HG03571 (cell line): ENCODE measurements at regions not wholly inside any gene's neighbourhood (a gene's known extent, or its start where the extent isn't known, plus 50 kb on each side); places are given as distances from the start of the nearest gene placed in this dataset.
"Not testable (repeated sequence)": the region's sequence is repeated elsewhere in the genome, so short reads cannot be mapped to it uniquely, and the experiment has no call there.

Source experiments
- ATAC-seq: cut with Tn5 transposase; IDR thresholded peaks from one replicate; pipeline ENCODE4 v1.9.1; 2021; ENCODE audit not compliant: unreplicated experiment

DNA sequence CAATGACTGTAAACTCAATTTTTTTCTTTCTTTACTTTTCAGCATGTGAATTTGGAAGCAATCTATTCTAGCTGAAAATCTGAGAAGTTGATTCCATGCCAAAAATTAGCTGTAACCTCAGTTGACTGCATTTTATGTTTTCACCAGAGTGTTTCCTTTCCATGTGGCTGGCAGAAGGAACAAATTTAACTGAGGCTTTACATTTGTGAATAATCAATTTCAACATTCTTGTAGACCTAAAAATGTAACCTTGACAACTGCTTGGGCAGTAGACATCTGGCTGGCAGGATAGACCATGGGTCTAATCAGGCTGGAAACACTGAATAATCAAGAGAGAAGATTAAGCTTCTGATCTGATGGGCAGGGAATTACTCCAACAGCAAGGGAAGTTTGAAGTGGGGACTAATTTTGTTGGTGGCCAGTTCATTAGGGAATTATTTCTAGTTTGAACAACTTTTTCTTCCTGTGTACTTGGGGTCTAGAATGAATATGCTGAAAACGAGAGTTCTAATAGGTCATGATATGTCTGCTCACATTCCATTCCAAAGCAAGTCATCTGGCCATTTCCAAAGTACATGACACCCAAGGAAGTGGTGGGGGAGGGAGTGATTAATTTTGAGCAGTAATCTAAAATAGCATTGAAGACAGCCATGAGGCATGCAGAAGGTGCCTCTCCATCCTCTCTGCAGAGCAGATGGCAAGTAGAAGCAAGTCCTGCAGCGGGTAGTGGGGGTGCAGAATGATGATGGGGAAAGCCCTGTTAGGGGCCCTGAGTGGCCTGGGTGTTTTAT is 68.2 kb downstream of the ATP23 start:
- ATAC-seq, result no peak

DNA sequence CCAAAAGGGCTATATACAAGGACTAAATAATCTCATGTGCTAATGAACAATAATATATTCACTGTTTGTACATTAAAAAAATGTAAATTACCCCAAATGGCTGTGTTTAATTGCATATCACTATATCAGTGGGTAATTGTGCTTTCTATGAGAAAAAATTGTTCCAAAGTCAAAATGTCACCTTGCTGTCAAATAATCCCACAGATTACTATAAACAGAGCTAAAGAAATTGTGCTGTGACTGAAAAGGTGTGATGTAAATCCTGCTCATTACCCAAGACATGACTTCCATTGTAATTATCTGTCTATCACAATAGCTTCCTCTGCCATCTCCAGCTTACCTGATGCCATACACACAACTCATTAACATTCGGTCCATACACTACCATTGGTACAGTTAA is 70.3 kb downstream of the ATP23 start:
- no peak for ATAC-seq

GRCh38 chr12:58022379-58023020 is 81.1 kb downstream of the ATP23 start:
- ATAC-seq, result not testable (repeated sequence)

GRCh38 chr12:58025431-58025830 is 84.1 kb downstream of the ATP23 start:
- no peak for ATAC-seq

GRCh38 chr12:58026426-58026825 is 85.1 kb downstream of the ATP23 start:
- no peak for ATAC-seq

DNA sequence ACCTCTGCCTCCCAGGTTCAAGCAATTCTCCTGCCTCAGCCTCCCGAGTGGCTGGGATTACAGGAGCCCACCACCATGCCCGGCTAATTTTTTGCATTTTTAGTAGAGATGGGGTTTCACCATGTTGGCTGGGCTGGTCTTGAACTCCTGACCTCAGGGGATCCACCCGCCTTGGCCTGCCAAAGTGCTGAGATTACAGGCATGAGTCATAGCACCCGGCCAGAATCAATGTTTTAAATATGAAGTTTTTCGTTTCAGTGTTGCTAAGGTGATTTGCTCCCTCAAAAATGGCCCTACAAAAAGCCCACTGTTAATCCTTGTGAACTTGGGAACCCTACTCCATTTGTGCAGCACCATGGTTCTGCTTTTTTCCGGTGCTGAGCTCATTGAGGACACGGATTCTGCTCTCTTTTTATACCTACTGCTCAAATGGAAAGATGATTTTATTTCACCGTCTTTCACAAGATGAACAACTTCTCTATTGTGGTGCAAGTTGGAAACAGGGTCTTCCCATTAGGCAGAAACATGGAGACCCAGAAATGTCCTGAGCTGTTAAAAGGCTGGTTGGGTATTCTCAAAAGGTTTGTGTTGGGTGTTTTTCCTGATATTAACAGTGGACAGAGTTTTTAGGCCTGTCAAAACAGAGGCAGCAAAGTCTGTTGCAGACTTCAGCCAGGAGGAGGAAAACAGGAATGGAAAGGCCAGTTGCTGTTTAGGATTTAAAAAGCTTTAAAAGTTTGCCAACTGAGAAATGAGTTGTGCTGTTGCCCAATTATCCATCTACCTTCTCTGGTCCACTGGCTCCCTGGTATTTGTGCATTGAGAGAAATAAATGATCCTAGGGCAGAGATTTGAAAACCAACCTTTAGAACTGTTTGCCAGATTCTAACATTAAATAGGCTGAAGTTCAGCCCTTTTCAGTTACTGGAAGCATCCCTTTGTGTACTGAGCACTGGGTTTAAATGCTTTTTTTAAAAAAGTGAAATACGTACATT is 85.8 kb downstream of the ATP23 start:
- ATAC-seq, result no peak

GRCh38 chr12:58028294-58028693 is 86.9 kb downstream of the ATP23 start:
- ATAC-seq, result no peak

DNA sequence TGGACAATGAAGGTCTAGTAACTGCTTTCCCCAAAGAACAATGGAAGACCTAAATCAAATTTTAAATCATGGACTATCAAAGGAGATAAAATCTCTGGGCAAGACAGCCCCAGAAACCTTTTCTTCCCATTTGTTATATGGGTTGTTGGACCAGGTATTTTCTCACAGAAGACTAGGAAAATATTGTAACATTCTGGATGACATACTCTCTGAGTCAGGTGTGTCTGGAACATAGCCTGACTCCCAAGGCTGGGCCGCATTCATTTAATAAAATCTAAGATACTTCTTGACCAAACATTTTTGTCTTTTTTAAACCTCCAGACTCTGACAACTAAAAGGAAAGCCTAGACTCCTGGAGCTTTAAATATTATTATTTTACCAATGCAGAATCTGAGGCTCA is 87.9 kb downstream of the ATP23 start:
- ATAC-seq, result no peak

DNA sequence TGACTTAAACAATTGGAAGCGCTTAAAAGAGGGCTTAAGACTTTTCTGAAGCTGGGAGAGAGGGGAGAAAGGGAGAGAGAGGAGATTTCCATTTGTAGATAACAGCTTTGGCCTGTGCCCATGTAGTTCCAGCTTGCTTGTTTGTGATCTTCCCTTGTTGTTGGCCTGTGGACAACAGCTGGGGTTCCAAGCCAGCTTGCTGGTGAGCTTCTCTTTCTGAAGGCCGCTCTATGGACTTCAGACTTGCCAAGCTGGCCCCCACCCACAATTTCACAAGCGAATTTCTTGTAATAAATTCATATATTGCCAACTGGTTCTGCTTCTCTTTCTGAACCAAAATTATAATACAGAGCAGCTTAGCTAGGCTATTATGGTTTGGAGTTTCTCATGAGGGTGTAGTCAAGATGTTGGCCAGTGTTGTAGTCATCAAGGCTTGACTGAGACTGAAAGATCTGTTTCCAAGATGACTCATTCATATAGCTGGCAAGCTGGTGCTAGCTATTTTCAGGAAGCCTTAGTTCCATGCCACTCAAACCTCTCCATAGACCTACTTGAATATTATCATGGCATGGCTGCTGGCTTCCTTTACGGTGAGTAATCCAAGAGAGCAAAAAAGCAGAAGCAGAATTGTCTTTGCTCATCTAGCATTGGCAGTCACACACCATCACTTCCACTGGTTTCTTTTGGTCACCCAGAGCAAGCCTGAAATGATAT is 89.4 kb downstream of the ATP23 start:
- no peak for ATAC-seq

- ATAC-seq, result no peak
Measured at GRCh38 chr12:58032156-58032555, 90.8 kb downstream of the ATP23 start.

GRCh38 chr12:58033831-58034230 is 92.5 kb downstream of the ATP23 start:
- no peak for ATAC-seq

DNA sequence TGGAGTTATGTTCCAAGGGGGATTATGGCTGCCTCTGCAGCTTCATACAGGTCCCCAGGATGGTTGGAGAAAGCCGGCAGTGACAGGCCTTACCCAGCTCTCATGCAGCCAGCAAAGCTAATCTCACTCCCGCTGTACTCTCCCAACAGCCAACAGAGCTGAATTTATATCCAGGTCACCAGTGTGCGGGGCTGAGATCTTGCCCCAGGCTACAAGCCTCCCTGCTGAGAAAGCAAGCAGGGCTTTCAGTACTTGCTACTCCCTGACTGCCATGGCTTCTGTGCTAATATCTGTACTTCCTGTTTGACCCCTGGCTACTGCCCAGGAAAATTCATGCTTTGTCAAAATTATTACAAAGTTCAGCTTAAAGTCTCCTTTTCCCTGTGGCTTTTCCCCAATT is 92.9 kb downstream of the ATP23 start:
- no peak for ATAC-seq

DNA sequence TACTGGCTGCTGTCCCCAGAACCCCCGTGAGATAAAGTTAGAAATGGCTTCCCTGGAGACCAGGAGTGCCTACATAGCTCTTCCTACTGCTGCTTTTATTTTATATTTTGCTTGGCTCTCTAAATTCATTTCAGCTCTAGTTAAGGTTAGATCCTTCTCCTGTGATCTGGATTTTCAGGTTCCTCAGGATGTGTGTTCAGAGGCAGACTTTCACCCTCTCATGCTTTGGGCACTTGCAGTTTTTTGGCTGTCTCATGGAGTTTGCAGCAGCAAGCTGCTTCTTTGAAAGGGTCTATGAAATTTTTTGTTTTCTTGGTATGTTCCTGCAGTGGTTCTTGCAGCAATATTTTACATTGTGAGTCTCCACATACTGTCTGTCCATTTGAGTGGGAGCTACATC is 93.3 kb downstream of the ATP23 start:
- no peak for ATAC-seq

GRCh38 chr12:58041441-58041840 is 100.1 kb downstream of the ATP23 start:
- no peak for ATAC-seq

DNA sequence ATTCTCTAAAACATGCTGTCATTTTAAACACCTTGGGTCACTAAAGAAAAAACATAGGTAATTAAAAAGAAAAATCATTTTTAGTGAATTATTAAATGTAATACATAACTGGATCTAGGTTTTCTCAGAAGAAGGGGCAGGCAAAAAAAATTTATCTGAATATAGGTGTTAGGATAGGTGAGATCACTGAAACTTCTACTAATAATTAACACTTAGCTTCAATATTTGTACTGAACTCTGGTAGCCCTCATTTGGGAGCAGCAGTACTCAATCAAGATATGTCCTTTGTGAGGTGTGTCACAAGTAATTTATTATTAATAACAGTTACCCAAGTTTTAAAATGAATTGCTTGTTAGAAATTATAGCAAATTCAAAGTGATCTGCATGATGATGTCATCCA is 103.6 kb downstream of the ATP23 start:
- no peak for ATAC-seq

DNA sequence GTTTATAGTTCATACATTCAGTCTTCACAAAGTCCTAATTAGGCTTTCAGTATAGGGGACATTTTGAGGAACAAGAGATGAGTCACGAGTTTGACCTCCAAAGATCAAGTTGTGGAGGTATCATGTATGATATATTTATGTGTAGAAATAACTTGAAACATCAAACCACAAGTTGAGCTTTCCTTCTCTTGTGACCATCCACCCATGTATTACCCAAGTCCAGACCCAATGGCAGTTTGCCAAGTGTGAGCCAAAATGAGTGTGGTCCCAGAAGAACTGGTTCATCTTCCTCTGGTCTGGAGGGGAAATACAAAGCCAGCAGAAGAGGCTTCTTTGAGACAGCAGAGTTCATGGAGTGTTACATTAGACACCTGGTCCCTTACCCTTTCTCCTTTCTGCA is 104.9 kb downstream of the ATP23 start:
- no peak for ATAC-seq

DNA sequence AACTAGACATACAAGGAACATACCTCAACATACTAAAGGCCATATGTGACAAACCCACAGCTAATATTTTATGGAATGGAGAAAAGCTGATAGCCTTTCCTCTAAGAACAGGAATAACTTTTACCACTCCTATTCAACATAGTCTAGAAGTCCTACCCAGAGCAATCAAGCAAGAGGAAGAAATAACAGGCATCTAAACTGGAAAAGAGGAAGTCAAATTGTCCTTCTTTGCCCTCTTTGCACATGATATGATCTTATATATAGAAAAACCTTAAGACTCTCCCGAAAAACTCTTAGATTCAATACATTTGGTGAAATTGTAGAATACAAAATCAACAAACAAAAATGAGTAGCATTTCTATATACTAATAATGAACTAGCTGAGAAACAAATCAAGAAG is 110.0 kb downstream of the ATP23 start:
- no peak for ATAC-seq

DNA sequence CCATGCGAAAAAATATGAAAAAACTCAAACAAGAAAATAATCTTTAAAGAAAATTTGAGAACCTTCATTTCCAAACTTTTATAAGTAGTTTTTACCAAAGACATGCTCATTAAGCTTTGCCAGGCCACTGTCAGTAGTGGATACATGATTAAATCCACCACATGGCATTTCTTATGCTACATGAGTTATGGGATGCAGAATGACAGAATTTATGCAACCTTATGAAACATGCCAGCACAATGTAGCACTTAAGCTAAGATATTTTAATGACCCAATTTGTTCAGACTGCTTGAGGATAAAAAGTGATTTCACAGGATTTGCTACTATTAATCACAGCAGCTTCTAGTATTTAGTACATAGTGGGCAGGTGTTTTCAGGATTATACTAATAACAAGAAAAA is 123.3 kb downstream of the ATP23 start:
- ATAC-seq, result no peak

DNA sequence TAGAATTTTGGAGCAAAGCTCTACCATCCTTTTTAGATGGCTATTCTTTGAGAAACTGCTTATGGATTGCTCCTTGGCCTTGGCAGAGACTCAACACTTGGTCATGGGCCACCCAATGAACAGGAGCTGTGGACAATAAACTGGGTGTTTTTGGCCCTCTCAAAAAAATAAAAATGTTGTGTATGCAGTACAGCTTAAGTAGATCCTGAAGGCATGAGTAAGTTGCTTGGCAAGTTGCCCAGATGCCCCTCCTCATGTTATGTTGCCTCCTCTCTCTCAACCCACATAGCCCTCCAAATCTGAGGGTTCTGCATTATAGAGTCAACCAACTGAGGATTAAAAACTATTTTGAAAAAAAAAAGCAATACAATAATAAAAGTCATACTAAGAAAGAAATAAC is 124.9 kb downstream of the ATP23 start:
- ATAC-seq, result no peak

- no peak for ATAC-seq
Measured at GRCh38 chr12:58067610-58068387, 126.4 kb downstream of the ATP23 start.
